GM12891 (cell line): ENCODE measurements at regions not wholly inside any gene's neighbourhood (a gene's known extent, or its start where the extent isn't known, plus 50 kb on each side); places are given as distances from the start of the nearest gene placed in this dataset.

ENCODE experiments used
- PAX5 ChIP-seq: IDR thresholded peaks from 2 replicates; pipeline ENCODE4 v1.6.1; 2011; ENCODE audit warnings: low read length, moderate library complexity, mild to moderate bottlenecking; ENCODE audit not compliant: insufficient read depth, severe bottlenecking
- POLR2AphosphoS5 ChIP-seq: IDR thresholded peaks from 2 replicates; pipeline ENCODE4 v1.6.1; 2011; ENCODE audit warnings: low read depth, low read length, control low read depth
- TAF1 ChIP-seq: IDR thresholded peaks from 2 replicates; pipeline ENCODE4 v1.6.1; 2011; ENCODE audit warnings: low read depth, low read length, control low read depth

- TF ChIP-seq POLR2AphosphoS5 (no peak), PAX5 (no peak), TAF1 (no peak)
These were observed 256.1 kb upstream of the PGRMC2 start for GRCh38 chr4:128543696-128544095.
